H1 (cell line): ENCODE measurements at regions not wholly inside any gene's neighbourhood (a gene's known extent, or its start where the extent isn't known, plus 50 kb on each side); places are given as distances from the start of the nearest gene placed in this dataset.

ENCODE experiments used
- ATF3 ChIP-seq: IDR thresholded peaks from 2 replicates; pipeline ENCODE4 v1.6.1; 2011; ENCODE audit warnings: low read depth, mild to moderate bottlenecking, low read length; ENCODE audit not compliant: insufficient read depth
- CHD7 ChIP-seq: fragments of 300-600 bp; sonication (generic); IDR thresholded peaks from 2 replicates; pipeline ENCODE4 v1.7.1; 2012; ENCODE audit warnings: low read length, moderate library complexity, mild to moderate bottlenecking, inconsistent platforms; ENCODE audit not compliant: insufficient replicate concordance
- FOSL1 ChIP-seq: IDR thresholded peaks from 2 replicates; pipeline ENCODE4 v1.6.1; 2011; ENCODE audit warnings: mild to moderate bottlenecking, low read depth, low read length, moderate library complexity; ENCODE audit not compliant: insufficient read depth
- POU5F1 ChIP-seq: IDR thresholded peaks from 2 replicates; pipeline ENCODE4 v1.6.1; 2011; ENCODE audit warnings: low read depth, mild to moderate bottlenecking, low read length, moderate library complexity
- RAD21 ChIP-seq, 2 experiments: IDR thresholded peaks in 1 of 2; conservative IDR thresholded peaks in 1 of 2; 2 replicates each; pipeline ENCODE4 v1.6.1; 2011; ENCODE audit warnings: low read depth in 2 of 2, low read length in 2 of 2, improper control_type of control experiment in 1 of 2, inconsistent platforms in 1 of 2, mild to moderate bottlenecking in 1 of 2, moderate library complexity in 1 of 2
- TAF1 ChIP-seq: IDR thresholded peaks from 2 replicates; pipeline ENCODE4 v1.6.1; 2011; ENCODE audit warnings: mild to moderate bottlenecking, low read depth, low read length
- TAF7 ChIP-seq: optimal IDR thresholded peaks from 2 replicates; pipeline ENCODE3; 2011; ENCODE audit warnings: low read depth, mild to moderate bottlenecking, inconsistent platforms, low read length, moderate library complexity, borderline replicate concordance

GRCh38 chr6:47407300-47408281 lies 70.0 kb upstream of the CD2AP start (continued):
- TF ChIP-seq CHD7, result no peak
- TF ChIP-seq TAF7, result no peak
- TF ChIP-seq RAD21 (IDR thresholded peaks at IDR 0.05 in 1 of 2, conservative IDR thresholded peaks at IDR 0.05 in 1 of 2; ENCODE audit: low read depth in 2 of 2, low read length in 2 of 2), result no peak
- TF ChIP-seq FOSL1, result no peak
- TF ChIP-seq TAF1, result no peak
- no peak for TF ChIP-seq POU5F1
- no peak for TF ChIP-seq ATF3
